ENCODE measurements at regions not wholly inside any gene's neighbourhood (a gene's known extent, or its start where the extent isn't known, plus 50 kb on each side); places are given as distances from the start of the nearest gene placed in this dataset.
"Not testable (repeated sequence)": the region's sequence is repeated elsewhere in the genome, so short reads cannot be mapped to it uniquely, and the experiment has no call there.

- no peak for DNase-seq
Measured at GRCh38 chr6:11320914-11321597, 88.6 kb upstream of the NEDD9 start.

- DNase-seq = no peak
Measured at GRCh38 chr6:11318835-11319813, 86.7 kb upstream of the NEDD9 start.

- peak; percentile 56 for DNase-seq
Measured at GRCh38 chr6:11317885-11318771, 85.7 kb upstream of the NEDD9 start.

GRCh38 chr6:11315743-11316437 lies 83.4 kb upstream of the NEDD9 start:
- DNase-seq = no peak

- DNase-seq = no peak
Measured at GRCh38 chr6:11313207-11313606, 80.7 kb upstream of the NEDD9 start.

GRCh38 chr6:11311970-11312369 lies 79.5 kb upstream of the NEDD9 start:
- no peak for DNase-seq

GRCh38 chr6:11309947-11310665 lies 77.6 kb upstream of the NEDD9 start:
- no peak for DNase-seq

GRCh38 chr6:11307226-11307625 lies 74.8 kb upstream of the NEDD9 start:
- DNase-seq = no peak

GRCh38 chr6:11304946-11305345 lies 72.5 kb upstream of the NEDD9 start:
- no peak for DNase-seq

- DNase-seq = not testable (repeated sequence)
Measured at GRCh38 chr6:11299876-11300428, 67.5 kb upstream of the NEDD9 start.

GRCh38 chr6:11299421-11299784 lies 66.9 kb upstream of the NEDD9 start:
- DNase-seq = not testable (repeated sequence)

GRCh38 chr6:11298651-11299420 lies 66.4 kb upstream of the NEDD9 start:
- DNase-seq = no peak

GRCh38 chr6:11297376-11297729 lies 64.9 kb upstream of the NEDD9 start:
- DNase-seq = no peak

GRCh38 chr6:11296449-11297375 lies 64.2 kb upstream of the NEDD9 start:
- DNase-seq = no peak

- no peak for DNase-seq
Measured at GRCh38 chr6:11295969-11296368, 63.5 kb upstream of the NEDD9 start.

GRCh38 chr6:11294228-11294627 lies 61.8 kb upstream of the NEDD9 start:
- DNase-seq = no peak

GRCh38 chr6:11292594-11293236 lies 60.2 kb upstream of the NEDD9 start:
- DNase-seq = no peak

GRCh38 chr6:11292091-11292490 lies 59.6 kb upstream of the NEDD9 start:
- DNase-seq = no peak

GRCh38 chr6:11291582-11291981 lies 59.1 kb upstream of the NEDD9 start:
- no peak for DNase-seq
